ENCODE measurements at regions not wholly inside any gene's neighbourhood (a gene's known extent, or its start where the extent isn't known, plus 50 kb on each side); places are given as distances from the start of the nearest gene placed in this dataset.

GRCh38 chr3:134084242-134084950 is 54.7 kb upstream of the SLCO2A1 start:
- TF ChIP-seq CTCF (IDR thresholded peaks at IDR 0.05; ENCODE audit: insufficient read depth, low read length) (no peak), GABPA (IDR thresholded peaks at IDR 0.05; ENCODE audit: low read depth) (no peak), POLR2AphosphoS5 (IDR thresholded peaks at IDR 0.05; ENCODE audit: low read depth) (no peak), SPI1 (IDR thresholded peaks at IDR 0.05; ENCODE audit: borderline replicate concordance, low read depth) (no peak)
- TF ChIP-seq, protein P1, sequence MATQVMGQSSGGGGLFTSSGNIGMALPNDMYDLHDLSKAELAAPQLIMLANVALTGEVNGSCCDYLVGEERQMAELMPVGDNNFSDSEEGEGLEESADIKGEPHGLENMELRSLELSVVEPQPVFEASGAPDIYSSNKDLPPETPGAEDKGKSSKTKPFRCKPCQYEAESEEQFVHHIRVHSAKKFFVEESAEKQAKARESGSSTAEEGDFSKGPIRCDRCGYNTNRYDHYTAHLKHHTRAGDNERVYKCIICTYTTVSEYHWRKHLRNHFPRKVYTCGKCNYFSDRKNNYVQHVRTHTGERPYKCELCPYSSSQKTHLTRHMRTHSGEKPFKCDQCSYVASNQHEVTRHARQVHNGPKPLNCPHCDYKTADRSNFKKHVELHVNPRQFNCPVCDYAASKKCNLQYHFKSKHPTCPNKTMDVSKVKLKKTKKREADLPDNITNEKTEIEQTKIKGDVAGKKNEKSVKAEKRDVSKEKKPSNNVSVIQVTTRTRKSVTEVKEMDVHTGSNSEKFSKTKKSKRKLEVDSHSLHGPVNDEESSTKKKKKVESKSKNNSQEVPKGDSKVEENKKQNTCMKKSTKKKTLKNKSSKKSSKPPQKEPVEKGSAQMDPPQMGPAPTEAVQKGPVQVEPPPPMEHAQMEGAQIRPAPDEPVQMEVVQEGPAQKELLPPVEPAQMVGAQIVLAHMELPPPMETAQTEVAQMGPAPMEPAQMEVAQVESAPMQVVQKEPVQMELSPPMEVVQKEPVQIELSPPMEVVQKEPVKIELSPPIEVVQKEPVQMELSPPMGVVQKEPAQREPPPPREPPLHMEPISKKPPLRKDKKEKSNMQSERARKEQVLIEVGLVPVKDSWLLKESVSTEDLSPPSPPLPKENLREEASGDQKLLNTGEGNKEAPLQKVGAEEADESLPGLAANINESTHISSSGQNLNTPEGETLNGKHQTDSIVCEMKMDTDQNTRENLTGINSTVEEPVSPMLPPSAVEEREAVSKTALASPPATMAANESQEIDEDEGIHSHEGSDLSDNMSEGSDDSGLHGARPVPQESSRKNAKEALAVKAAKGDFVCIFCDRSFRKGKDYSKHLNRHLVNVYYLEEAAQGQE (IDR thresholded peaks at IDR 0.05; ENCODE audit: insufficient replicate concordance, low read depth): no peak
